Choroid plexus epithelial cell (primary cell): ENCODE measurements at regions not wholly inside any gene's neighbourhood (a gene's known extent, or its start where the extent isn't known, plus 50 kb on each side); places are given as distances from the start of the nearest gene placed in this dataset.
"Not testable (repeated sequence)": the region's sequence is repeated elsewhere in the genome, so short reads cannot be mapped to it uniquely, and the experiment has no call there.

ENCODE experiments used
- DNase-seq: peaks from one replicate; pipeline ENCODE4 v3.0.0-alpha.2; 2010; ENCODE audit warnings: low read depth
- H3K4me3 ChIP-seq: 2 replicates; pipeline ENCODE4 v1.5.1; 2011; ENCODE audit warnings: low read depth, mild to moderate bottlenecking, control low read depth, low read length, moderate library complexity
- CTCF ChIP-seq: conservative IDR thresholded peaks from 2 replicates; pipeline ENCODE4 v1.5.1; 2011; ENCODE audit warnings: low read depth, mild to moderate bottlenecking, control low read depth, inconsistent platforms, low read length, moderate library complexity

GRCh38 chr2:7440977-7441376, 523.8 kb downstream of the RNF144A start:
- no peak overlapping the region for H3K4me3 ChIP-seq
- no peak for TF ChIP-seq CTCF
- DNase-seq = no peak

- not testable (repeated sequence) for H3K4me3 ChIP-seq, DNase-seq
These were observed 524.6 kb downstream of the RNF144A start for GRCh38 chr2:7441841-7442240.

- no peak for TF ChIP-seq CTCF
- H3K4me3 ChIP-seq = no peak overlapping the region
- DNase-seq = no peak
These were observed 527.4 kb downstream of the RNF144A start for GRCh38 chr2:7444626-7445025.

- DNase-seq = no peak
- TF ChIP-seq CTCF = no peak
- no peak overlapping the region for H3K4me3 ChIP-seq
These were observed 531.5 kb downstream of the RNF144A start for GRCh38 chr2:7448578-7449264.

GRCh38 chr2:7449298-7449697, 532.1 kb downstream of the RNF144A start:
- DNase-seq = no peak
- TF ChIP-seq CTCF = no peak
- no peak overlapping the region for H3K4me3 ChIP-seq

- DNase-seq = no peak
- no peak overlapping the region for H3K4me3 ChIP-seq
- no peak for TF ChIP-seq CTCF
These were observed 533.1 kb downstream of the RNF144A start for GRCh38 chr2:7450188-7450832.

- no peak for DNase-seq
- TF ChIP-seq CTCF = no peak
- H3K4me3 ChIP-seq = no peak overlapping the region
These were observed 533.6 kb downstream of the RNF144A start for GRCh38 chr2:7450833-7451190.
